ENCODE measurements at regions not wholly inside any gene's neighbourhood (a gene's known extent, or its start where the extent isn't known, plus 50 kb on each side); places are given as distances from the start of the nearest gene placed in this dataset.

DNA sequence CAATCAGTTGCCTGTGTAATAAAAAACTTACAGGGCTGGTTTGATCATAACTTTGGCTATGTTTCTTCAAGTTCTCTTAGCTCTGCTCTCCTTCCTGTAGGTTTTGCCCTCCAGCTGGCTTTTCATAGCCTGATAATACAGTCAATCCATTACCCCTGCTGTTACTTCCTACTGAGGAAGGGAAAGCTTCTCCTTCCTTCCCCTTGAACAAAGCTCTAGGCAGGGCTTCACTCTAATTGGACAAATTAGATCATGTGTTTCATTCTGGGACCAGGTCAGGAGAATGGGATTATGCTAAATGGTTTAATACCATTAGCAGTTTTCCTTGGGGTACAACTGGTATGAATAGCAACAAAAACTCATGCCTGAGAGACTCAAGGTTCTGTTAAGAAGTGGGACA, 106.8 kb upstream of the MCHR2 start:
- Histone ChIP-seq H3K9ac (ENCODE audit: low read length in 3 of 3) (no peak overlapping the region), H3K9me3 (ENCODE audit: control insufficient read depth in 2 of 3, insufficient read depth in 1 of 3, low read length in 3 of 3) (no peaks in the 10 kb centered on the region), H3K4me3 (ENCODE audit: low read length in 3 of 3) (no peak overlapping the region), H3K4me1 (ENCODE audit: control insufficient read depth in 2 of 3, insufficient read depth in 2 of 3, low read depth in 1 of 3, low read length in 3 of 3) (no peaks in the 10 kb centered on the region), H3K36me3 (ENCODE audit: control insufficient read depth in 2 of 3, insufficient read depth in 3 of 3, low read length in 3 of 3) (no peaks in the 10 kb centered on the region), H3K27me3 (ENCODE audit: control insufficient read depth, insufficient read depth, low read length) (no peaks in the 10 kb centered on the region), H3K27ac (ENCODE audit: low read depth in 2 of 2, low read length in 2 of 2) (no peak overlapping the region)
- TF ChIP-seq, protein P1, sequence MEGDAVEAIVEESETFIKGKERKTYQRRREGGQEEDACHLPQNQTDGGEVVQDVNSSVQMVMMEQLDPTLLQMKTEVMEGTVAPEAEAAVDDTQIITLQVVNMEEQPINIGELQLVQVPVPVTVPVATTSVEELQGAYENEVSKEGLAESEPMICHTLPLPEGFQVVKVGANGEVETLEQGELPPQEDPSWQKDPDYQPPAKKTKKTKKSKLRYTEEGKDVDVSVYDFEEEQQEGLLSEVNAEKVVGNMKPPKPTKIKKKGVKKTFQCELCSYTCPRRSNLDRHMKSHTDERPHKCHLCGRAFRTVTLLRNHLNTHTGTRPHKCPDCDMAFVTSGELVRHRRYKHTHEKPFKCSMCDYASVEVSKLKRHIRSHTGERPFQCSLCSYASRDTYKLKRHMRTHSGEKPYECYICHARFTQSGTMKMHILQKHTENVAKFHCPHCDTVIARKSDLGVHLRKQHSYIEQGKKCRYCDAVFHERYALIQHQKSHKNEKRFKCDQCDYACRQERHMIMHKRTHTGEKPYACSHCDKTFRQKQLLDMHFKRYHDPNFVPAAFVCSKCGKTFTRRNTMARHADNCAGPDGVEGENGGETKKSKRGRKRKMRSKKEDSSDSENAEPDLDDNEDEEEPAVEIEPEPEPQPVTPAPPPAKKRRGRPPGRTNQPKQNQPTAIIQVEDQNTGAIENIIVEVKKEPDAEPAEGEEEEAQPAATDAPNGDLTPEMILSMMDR (IDR thresholded peaks at IDR 0.05; ENCODE audit: borderline replicate concordance, extremely low read depth, insufficient read depth), result no peak
- FAIRE-seq, result no peak
- intact Hi-C loops (cut with DNase I), result no loop called here
- no peak for DNase-seq

DNA sequence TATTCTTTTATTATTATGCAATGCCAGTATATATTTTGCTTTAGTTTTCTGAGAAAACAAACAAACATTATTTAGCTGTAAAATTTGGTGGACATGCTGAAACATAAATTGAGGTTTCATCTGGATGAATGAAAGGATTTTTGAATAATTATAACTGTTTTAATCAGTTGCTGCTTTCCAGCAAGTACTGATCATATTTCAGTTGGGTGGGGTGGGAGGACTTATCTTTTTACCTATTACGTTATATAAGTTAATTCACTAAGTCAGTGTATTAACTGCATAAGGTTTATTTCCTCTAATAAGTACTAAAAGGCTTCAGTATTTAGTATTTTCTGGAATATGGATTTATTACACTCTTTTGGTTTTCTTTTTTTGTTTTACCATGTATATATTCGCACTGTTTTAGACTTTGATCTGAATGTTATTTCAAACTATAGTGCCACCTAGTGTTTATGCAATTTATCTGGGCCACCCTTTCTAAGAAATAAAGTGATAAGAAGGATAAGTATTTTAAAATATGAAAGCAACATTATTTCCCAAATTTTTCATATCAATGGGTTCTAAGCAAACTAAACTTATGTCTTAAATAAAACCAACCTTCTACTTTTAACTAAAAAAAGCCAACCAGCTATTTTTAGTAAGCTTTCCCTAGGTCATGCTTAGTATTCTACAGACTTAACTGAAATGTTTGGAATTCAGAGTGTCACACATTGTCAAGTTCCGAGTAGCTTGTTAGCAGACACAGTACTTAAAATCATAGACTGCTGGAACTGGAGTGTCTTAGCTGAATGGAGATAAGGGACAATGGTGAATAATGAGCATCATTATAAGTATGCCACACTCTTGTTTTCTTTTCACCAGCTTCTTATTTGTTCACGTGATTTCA, 105.4 kb upstream of the MCHR2 start:
- DNase-seq, result peak in 2 of 5 donors; percentile 28 to 32
- intact Hi-C loops (cut with DNase I), result no loop called here
- no peak overlapping the region for H3K9ac ChIP-seq (ENCODE audit: low read length in 3 of 3)

DNA sequence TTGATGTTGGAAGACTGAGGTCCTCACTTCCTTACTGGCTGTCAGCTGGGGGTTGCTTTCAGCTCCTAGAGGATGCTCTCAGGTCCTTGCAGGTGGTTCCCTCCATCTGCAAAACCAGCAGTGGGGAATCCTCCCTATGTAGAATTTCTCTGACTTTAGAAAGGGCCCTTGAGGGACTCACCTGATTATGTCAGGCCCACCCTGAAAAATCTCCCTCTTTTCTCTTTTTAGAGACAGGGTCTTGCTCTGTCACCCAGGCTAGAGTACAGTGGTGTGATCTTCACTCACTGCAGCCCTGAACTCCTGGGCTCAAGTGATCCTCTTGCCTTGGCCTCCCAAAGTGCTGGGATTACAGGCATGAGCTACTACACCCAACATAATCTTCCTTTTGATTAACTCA, 102.9 kb upstream of the MCHR2 start:
- DNase-seq (no peak), FAIRE-seq (no peak)
- H3K4me3 ChIP-seq (ENCODE audit: low read length in 3 of 3), result no peak overlapping the region
- H3K36me3 ChIP-seq (ENCODE audit: control insufficient read depth in 2 of 3, insufficient read depth in 3 of 3, low read length in 3 of 3), result no peaks in the 10 kb centered on the region
- no peaks in the 10 kb centered on the region for H3K9me3 ChIP-seq (ENCODE audit: control insufficient read depth in 2 of 3, insufficient read depth in 1 of 3, low read length in 3 of 3)
- intact Hi-C loops (cut with DNase I), result no loop called here
- no peaks in the 10 kb centered on the region for H3K27me3 ChIP-seq (ENCODE audit: control insufficient read depth, insufficient read depth, low read length)
- no peaks in the 10 kb centered on the region for H3K4me1 ChIP-seq (ENCODE audit: control insufficient read depth in 2 of 3, insufficient read depth in 2 of 3, low read depth in 1 of 3, low read length in 3 of 3)
- no peak overlapping the region for H3K9ac ChIP-seq (ENCODE audit: low read length in 3 of 3)
- H3K27ac ChIP-seq (ENCODE audit: low read depth in 2 of 2, low read length in 2 of 2), result no peak overlapping the region
- TF ChIP-seq, protein P1 (IDR thresholded peaks at IDR 0.05; ENCODE audit: borderline replicate concordance, extremely low read depth, insufficient read depth), result no peak

More for the DNA sequence above, 105.4 kb upstream of the MCHR2 start:
- H3K4me3 ChIP-seq (ENCODE audit: low read length in 3 of 3), result no peak overlapping the region
- no peak overlapping the region for H3K27ac ChIP-seq (ENCODE audit: low read depth in 2 of 2, low read length in 2 of 2)
- FAIRE-seq, result peak; percentile 89
- no peaks in the 10 kb centered on the region for H3K27me3 ChIP-seq (ENCODE audit: control insufficient read depth, insufficient read depth, low read length)
- H3K4me1 ChIP-seq (ENCODE audit: control insufficient read depth in 2 of 3, insufficient read depth in 2 of 3, low read depth in 1 of 3, low read length in 3 of 3), result no peaks in the 10 kb centered on the region
- no peaks in the 10 kb centered on the region for H3K36me3 ChIP-seq (ENCODE audit: control insufficient read depth in 2 of 3, insufficient read depth in 3 of 3, low read length in 3 of 3)
- H3K9me3 ChIP-seq (ENCODE audit: control insufficient read depth in 2 of 3, insufficient read depth in 1 of 3, low read length in 3 of 3), result no peaks in the 10 kb centered on the region
- TF ChIP-seq, protein P1 (IDR thresholded peaks at IDR 0.05; ENCODE audit: borderline replicate concordance, extremely low read depth, insufficient read depth), result peak; percentile 29

All from kidney (tissue), 13 donors.